ENCODE measurements at regions not wholly inside any gene's neighbourhood (a gene's known extent, or its start where the extent isn't known, plus 50 kb on each side); places are given as distances from the start of the nearest gene placed in this dataset.

DNA sequence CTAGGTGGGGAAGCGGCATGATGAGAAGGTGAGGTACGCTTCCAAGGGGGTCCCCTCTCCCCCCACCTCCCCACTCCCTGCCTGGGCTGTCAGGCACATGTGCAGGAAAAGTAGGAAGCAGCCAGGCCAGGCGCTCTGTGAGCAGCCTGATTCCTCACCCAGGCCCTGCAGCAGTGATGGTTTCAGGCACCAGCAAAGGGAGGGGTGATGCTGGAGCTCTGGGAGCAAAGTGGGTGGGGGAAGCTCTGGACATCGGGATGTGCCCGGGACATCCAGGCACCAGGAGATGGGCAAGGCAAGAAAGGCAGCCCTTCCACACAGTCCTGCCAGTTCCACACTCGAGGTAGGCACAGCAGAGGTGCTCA is 106.1 kb downstream of the CRYAA start:
- no peaks in the 10 kb centered on the region for H3K27me3 ChIP-seq (ENCODE audit: control insufficient read depth, insufficient read depth, low read length)
- H3K4me1 ChIP-seq (ENCODE audit: control insufficient read depth, insufficient read depth, low read length), result peaks cover 2% of the 10 kb centered on the region
- H3K9ac ChIP-seq (ENCODE audit: low read depth, low read length), result no peak overlapping the region
- no peaks in the 10 kb centered on the region for H3K36me3 ChIP-seq (ENCODE audit: control insufficient read depth, insufficient read depth, low read length)
- no peak overlapping the region for H3K4me3 ChIP-seq (ENCODE audit: low read depth, low read length)
- no peaks in the 10 kb centered on the region for H3K9me3 ChIP-seq (ENCODE audit: control insufficient read depth, insufficient read depth, low read length)

DNA sequence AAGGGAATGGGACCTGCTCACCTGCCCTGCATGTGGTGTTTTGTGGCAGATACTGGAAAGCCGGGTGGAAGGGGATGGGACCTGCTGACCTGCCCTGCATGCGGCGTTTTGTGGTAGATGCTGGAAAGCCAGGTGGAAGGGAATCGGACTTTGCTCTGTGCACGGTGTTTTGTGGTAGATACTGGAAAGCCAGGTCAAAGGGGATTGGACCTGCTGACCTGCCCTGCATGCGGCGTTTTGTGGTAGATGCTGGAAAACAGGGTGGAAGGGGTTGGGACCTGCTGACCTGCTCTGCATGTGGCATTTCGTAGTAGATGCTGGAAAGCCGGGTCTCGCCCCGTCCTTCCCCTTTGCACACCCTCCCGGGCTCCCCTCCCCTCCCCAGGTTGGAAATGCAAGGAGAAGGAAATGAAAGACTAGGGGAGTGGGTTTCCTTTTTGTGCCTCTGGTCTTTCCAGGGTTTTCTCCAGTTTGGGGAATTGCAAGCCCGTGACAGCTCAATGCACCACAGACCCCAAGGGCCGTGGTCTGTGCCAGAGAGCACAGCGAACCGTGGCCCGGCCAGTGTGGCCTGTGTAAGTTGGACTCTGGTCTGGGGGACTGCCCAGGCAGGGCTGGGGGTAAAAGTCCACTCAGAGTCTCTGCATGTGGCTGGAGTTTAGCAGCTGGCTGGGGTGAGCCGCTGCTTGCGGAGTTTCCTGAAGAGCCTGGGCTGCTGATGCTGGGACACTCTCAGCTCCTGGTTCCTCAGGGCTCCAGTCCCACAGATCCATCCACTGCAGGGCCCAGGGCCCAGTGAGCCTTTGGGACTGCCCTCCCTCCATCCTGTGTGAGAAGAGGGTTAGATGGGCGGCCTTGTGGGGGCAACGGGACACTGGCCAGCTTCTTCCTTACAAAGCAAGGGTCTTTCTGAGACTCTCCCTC is 105.5 kb downstream of the CRYAA start:
- no peak overlapping the region for H3K9ac ChIP-seq (ENCODE audit: low read depth, low read length)
- H3K9me3 ChIP-seq (ENCODE audit: control insufficient read depth, insufficient read depth, low read length), result no peaks in the 10 kb centered on the region
- H3K27me3 ChIP-seq (ENCODE audit: control insufficient read depth, insufficient read depth, low read length), result no peaks in the 10 kb centered on the region
- no peaks in the 10 kb centered on the region for H3K36me3 ChIP-seq (ENCODE audit: control insufficient read depth, insufficient read depth, low read length)
- H3K4me3 ChIP-seq (ENCODE audit: low read depth, low read length), result no peak overlapping the region
- peaks cover 2% of the 10 kb centered on the region for H3K4me1 ChIP-seq (ENCODE audit: control insufficient read depth, insufficient read depth, low read length)

DNA sequence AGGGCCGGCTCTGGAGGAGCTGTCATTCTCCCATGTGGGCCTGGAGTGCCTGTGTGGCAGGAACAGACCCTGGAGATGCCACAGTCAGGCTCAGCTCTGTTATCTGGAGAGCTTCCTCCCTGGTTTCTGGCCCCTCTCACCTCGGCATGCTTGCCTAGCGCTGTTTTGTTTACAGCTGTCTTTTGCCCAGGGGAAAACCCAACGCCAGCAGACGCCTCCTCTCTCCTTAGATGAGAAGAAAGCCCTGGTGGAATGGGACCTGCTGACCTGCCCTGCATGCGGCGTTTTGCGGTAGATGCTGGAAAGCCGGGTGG is 104.9 kb downstream of the CRYAA start:
- no peaks in the 10 kb centered on the region for H3K27me3 ChIP-seq (ENCODE audit: control insufficient read depth, insufficient read depth, low read length)
- no peak overlapping the region for H3K4me3 ChIP-seq (ENCODE audit: low read depth, low read length)
- H3K36me3 ChIP-seq (ENCODE audit: control insufficient read depth, insufficient read depth, low read length), result no peaks in the 10 kb centered on the region
- no peaks in the 10 kb centered on the region for H3K9me3 ChIP-seq (ENCODE audit: control insufficient read depth, insufficient read depth, low read length)
- no peak overlapping the region for H3K9ac ChIP-seq (ENCODE audit: low read depth, low read length)
- H3K4me1 ChIP-seq (ENCODE audit: control insufficient read depth, insufficient read depth, low read length), result peaks cover 2% of the 10 kb centered on the region

DNA sequence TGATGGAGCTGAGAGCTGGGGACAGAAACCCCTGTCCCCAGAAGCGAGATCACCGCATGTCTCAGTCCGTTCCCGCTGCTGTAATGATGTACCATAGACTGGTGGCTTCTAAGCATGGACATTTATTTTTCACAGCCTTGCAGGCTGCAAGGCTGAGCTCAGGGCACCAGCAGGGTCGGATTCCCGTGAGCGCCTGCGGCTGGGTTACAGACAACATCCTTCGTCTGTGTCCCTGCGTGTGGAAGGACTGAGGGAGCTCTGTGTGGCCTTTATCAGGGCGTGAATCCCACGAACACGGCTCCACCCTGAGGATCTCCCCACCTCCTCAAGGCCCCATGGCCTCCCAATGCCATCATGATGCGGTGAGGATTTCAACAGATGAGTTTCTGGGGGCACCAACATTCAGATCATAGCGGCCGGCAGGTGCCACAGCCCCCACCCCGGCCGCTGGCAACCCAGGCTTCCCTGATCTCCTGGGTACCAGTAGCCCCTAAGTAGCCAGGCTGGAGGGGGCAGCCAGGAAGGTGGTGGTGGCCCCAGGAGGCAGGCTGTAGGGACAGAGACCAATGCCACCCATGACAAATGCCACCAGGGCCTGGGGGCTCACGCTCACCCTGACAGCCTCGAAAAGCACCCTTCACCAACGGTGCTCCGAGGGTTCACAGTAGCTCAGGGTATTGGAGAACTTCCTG is 104.4 kb downstream of the CRYAA start:
- no peaks in the 10 kb centered on the region for H3K9me3 ChIP-seq (ENCODE audit: control insufficient read depth, insufficient read depth, low read length)
- peaks cover 2% of the 10 kb centered on the region for H3K4me1 ChIP-seq (ENCODE audit: control insufficient read depth, insufficient read depth, low read length)
- H3K36me3 ChIP-seq (ENCODE audit: control insufficient read depth, insufficient read depth, low read length), result no peaks in the 10 kb centered on the region
- H3K9ac ChIP-seq (ENCODE audit: low read depth, low read length), result no peak overlapping the region
- no peaks in the 10 kb centered on the region for H3K27me3 ChIP-seq (ENCODE audit: control insufficient read depth, insufficient read depth, low read length)
- no peak overlapping the region for H3K4me3 ChIP-seq (ENCODE audit: low read depth, low read length)

DNA sequence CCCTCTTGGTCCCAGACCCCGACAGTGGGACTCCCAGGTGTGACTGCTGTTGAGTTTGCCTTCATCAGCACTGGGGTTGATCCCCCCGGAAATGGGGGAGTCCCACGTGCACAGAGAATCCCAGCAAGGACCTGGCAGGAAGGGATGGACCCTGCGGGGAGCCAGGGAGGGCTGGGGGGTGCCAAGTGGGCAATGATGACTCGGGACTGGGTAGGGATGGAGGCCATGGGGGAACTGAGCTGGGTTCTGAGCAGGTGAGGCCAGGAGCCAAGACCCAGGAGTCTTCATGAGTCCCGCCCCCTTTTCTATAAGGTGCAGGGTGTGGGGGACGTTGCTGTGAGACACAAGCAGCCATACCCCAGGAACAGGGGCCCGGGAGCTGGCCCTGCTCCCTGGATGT is 103.8 kb downstream of the CRYAA start:
- Histone ChIP-seq H3K27me3 (ENCODE audit: control insufficient read depth, insufficient read depth, low read length) (no peaks in the 10 kb centered on the region), H3K4me3 (ENCODE audit: low read depth, low read length) (no peak overlapping the region), H3K9me3 (ENCODE audit: control insufficient read depth, insufficient read depth, low read length) (no peaks in the 10 kb centered on the region), H3K36me3 (ENCODE audit: control insufficient read depth, insufficient read depth, low read length) (no peaks in the 10 kb centered on the region), H3K4me1 (ENCODE audit: control insufficient read depth, insufficient read depth, low read length) (no peaks in the 10 kb centered on the region), H3K9ac (ENCODE audit: low read depth, low read length) (no peak overlapping the region)

DNA sequence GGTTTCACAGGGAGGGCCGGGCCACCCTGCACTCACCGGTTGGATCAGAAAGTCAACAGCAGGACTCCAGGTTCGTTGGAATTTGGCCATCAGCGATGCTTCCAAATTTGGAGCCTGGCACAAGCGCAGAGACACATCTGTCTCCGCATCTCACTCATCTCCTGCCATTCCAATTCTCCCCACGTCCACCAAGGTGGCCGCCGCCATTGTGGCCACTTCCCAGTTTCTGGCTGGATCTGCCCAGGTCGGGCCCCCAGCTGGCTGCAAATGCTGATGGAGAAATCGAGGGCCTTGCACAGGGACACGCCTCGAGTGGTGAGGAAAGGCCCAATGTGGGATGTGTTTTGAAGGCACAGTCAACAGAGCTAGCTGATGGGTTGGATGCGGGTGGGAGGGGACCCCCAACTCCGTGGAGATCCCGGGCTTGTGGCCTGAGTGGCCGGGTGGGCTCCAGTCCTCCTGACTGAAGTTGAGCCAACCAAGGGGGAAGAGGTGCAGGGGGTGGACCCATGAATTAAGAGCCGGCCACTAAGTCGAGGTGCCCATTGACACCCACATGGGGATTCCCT is 102.7 kb downstream of the CRYAA start:
- Histone ChIP-seq H3K9me3 (ENCODE audit: control insufficient read depth, insufficient read depth, low read length) (no peaks in the 10 kb centered on the region), H3K9ac (ENCODE audit: low read depth, low read length) (no peak overlapping the region), H3K4me1 (ENCODE audit: control insufficient read depth, insufficient read depth, low read length) (no peaks in the 10 kb centered on the region), H3K4me3 (ENCODE audit: low read depth, low read length) (no peak overlapping the region), H3K27me3 (ENCODE audit: control insufficient read depth, insufficient read depth, low read length) (no peaks in the 10 kb centered on the region), H3K36me3 (ENCODE audit: control insufficient read depth, insufficient read depth, low read length) (no peaks in the 10 kb centered on the region)

DNA sequence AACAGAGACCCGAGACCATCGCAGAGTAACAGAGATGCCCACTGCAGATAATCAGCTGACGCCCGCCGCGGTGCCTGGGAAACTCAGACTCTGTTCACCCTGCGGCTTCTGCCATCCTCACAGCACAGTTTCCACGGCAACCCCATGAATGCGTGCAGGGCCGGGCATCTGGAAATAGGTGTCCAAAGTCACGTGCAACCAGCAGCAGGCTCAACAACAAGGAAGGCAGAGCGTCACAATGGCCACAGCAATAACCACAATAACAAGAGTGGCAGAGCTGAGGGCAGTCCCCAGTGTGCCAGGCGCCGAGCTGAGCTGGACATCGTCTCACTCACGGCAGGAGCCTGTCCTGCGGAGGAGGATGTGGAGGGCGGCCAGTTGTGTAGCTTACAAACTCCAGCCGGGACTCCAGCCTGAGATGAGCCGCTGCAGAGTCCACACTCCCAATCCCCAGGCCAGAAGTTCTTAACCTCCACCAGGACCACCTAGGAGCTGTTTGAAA is 102.0 kb downstream of the CRYAA start:
- no peaks in the 10 kb centered on the region for H3K36me3 ChIP-seq (ENCODE audit: control insufficient read depth, insufficient read depth, low read length)
- H3K9ac ChIP-seq (ENCODE audit: low read depth, low read length), result no peak overlapping the region
- no peak overlapping the region for H3K4me3 ChIP-seq (ENCODE audit: low read depth, low read length)
- H3K9me3 ChIP-seq (ENCODE audit: control insufficient read depth, insufficient read depth, low read length), result no peaks in the 10 kb centered on the region
- no peaks in the 10 kb centered on the region for H3K27me3 ChIP-seq (ENCODE audit: control insufficient read depth, insufficient read depth, low read length)
- H3K4me1 ChIP-seq (ENCODE audit: control insufficient read depth, insufficient read depth, low read length), result no peaks in the 10 kb centered on the region

DNA sequence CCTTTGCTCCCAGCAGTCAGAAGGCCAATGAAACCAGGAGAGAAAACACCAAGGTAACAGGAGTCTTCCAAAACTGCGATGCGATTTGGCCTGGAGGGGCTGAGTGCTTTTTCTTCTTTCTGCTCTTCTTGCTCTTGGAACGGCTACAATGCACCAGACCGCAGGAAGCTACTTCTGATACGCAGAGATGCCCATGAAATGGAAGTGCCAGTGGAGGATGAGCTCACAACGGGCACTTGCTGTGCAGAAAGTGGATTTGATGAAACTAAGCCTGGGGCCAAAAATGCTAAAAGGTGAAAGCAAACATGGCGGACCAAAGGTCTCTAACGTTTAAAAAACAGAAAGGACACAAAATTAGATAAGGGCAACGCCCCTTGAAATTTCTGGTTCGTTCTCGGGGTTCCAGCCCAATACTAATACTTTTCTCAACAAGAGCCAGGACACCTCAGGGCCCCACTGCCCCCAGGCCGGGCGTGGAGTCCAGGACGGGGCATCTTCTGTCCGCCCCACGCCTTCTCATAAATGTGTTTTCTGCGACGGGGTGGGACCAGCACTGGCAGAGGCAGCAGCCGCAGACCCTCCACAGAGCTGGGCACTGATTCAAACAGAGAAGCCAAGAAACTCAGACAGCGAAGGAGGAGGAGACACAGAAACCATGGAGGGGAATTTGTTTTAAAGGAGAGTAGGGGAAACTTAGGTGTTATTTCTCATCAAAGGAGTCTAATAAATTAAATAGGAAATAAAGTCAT is 101.3 kb downstream of the CRYAA start:
- Histone ChIP-seq H3K27me3 (ENCODE audit: control insufficient read depth, insufficient read depth, low read length) (no peaks in the 10 kb centered on the region), H3K9me3 (ENCODE audit: control insufficient read depth, insufficient read depth, low read length) (no peaks in the 10 kb centered on the region), H3K4me1 (ENCODE audit: control insufficient read depth, insufficient read depth, low read length) (no peaks in the 10 kb centered on the region), H3K4me3 (ENCODE audit: low read depth, low read length) (no peak overlapping the region), H3K9ac (ENCODE audit: low read depth, low read length) (no peak overlapping the region), H3K36me3 (ENCODE audit: control insufficient read depth, insufficient read depth, low read length) (no peaks in the 10 kb centered on the region)

DNA sequence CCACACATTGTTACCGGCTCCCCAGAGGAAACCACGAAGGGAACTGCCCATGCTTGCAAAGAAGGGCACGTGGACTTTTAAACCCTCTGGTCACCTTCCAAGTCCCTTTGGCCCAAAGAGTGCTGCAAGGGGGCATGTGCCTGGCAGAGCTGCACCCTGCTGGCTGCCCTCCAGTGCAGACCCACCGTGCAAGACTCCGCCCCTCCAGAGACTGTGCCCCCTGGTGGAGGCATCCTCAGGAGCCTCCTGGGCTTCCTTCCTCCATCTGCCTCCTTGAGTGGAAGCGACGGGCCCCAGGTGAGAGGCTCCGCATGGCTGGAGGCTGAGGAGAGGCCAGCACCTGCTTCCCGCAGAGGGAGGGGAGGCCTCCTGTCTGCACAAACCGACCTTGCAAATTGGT is 100.6 kb downstream of the CRYAA start:
- Histone ChIP-seq H3K9ac (ENCODE audit: low read depth, low read length) (no peak overlapping the region), H3K27me3 (ENCODE audit: control insufficient read depth, insufficient read depth, low read length) (no peaks in the 10 kb centered on the region), H3K36me3 (ENCODE audit: control insufficient read depth, insufficient read depth, low read length) (no peaks in the 10 kb centered on the region), H3K4me1 (ENCODE audit: control insufficient read depth, insufficient read depth, low read length) (no peaks in the 10 kb centered on the region), H3K4me3 (ENCODE audit: low read depth, low read length) (no peak overlapping the region), H3K9me3 (ENCODE audit: control insufficient read depth, insufficient read depth, low read length) (no peaks in the 10 kb centered on the region)

DNA sequence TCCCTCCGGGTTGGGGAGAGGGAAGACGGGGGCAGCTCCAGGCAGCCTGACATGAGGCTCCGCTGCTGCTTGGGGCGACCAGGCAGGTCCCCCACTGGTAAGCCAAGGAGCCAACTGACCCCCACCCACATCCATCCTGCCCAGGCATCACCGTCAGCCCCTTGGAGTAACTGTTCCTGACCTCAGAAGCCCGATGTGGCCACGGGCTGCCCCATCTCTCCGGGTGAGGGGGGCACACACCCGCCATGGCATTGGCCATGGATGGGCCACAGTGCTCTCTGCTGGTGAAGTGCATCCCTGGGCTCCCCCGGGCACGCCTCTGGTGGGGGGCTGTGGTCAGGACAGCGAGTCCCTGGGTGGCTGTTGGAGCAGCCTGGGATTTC is 100.0 kb downstream of the CRYAA start:
- no peak overlapping the region for H3K4me3 ChIP-seq (ENCODE audit: low read depth, low read length)
- no peak overlapping the region for H3K9ac ChIP-seq (ENCODE audit: low read depth, low read length)
- no peaks in the 10 kb centered on the region for H3K36me3 ChIP-seq (ENCODE audit: control insufficient read depth, insufficient read depth, low read length)
- H3K4me1 ChIP-seq (ENCODE audit: control insufficient read depth, insufficient read depth, low read length), result no peaks in the 10 kb centered on the region
- H3K9me3 ChIP-seq (ENCODE audit: control insufficient read depth, insufficient read depth, low read length), result no peaks in the 10 kb centered on the region
- no peaks in the 10 kb centered on the region for H3K27me3 ChIP-seq (ENCODE audit: control insufficient read depth, insufficient read depth, low read length)

DNA sequence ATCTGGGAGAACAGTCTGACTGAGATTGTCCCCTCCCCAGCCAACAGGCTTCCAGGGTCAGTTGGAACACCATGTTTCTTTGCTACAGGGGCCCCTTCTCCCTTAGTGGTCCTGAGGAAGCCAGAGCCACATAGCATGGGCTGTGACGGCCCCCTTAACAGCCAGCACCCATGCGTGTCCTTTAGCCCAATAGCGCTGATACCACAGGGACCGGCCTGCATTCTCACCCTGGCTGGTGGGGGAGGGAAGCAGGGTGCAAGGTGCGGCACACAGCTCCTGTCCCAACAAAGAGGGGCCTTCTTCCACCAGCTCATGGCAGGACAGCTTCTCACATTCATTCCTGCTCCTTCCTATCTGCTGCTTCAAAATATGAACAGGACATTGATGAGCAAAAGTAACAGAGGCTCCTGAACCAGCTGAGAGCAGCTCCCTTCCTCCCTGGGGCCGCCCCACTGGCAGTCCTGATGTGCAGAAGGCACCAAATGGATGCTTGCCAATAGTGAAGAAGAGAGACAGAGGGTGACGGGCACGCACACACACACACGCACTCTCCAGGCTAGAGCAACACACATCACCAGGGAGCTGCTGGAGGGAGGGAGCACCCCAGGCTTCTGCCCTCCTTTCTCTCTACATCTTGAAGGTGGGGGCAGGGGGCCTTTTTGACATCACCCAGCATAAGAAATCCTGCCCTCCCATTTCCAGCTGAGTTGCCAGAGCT is 99.4 kb downstream of the CRYAA start:
- Histone ChIP-seq H3K27me3 (ENCODE audit: control insufficient read depth, insufficient read depth, low read length) (no peaks in the 10 kb centered on the region), H3K4me3 (ENCODE audit: low read depth, low read length) (no peak overlapping the region), H3K9ac (ENCODE audit: low read depth, low read length) (no peak overlapping the region), H3K36me3 (ENCODE audit: control insufficient read depth, insufficient read depth, low read length) (no peaks in the 10 kb centered on the region), H3K4me1 (ENCODE audit: control insufficient read depth, insufficient read depth, low read length) (no peaks in the 10 kb centered on the region), H3K9me3 (ENCODE audit: control insufficient read depth, insufficient read depth, low read length) (no peaks in the 10 kb centered on the region)

All from iPS-15b (cell line).